ENCODE measurements at regions not wholly inside any gene's neighbourhood (a gene's known extent, or its start where the extent isn't known, plus 50 kb on each side); places are given as distances from the start of the nearest gene placed in this dataset.

DNA sequence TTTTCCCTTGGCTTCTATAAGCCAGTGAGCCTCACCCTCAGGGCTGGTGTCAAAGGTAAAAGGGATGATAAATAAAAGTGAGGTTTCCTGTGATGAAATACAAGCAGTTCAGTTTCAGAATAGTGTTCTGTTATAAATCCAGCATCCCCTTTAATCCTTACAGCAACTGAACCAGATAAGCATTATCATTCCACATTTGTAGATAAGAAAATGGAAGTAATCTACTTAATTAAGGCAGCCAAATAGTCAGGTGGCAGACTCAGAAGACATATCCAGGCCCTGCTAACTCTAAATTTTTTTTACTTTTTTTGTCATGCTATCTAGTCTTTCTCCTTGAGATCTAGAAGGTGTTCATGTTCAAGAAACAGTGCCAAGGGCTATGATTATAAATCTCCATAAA lies 99.4 kb upstream of the SOX21 start:
- no peaks in the 10 kb centered on the region for H3K9me3 ChIP-seq (ENCODE audit: control insufficient read depth, insufficient read depth, low read depth, low read length)
- DNase-seq (ENCODE audit: low read depth, low spot score), result no peak
- no peak overlapping the region for H3K27ac ChIP-seq (ENCODE audit: low read length)
- no peaks in the 10 kb centered on the region for H3K36me3 ChIP-seq (ENCODE audit: control insufficient read depth, insufficient read depth, low read length)
- in situ Hi-C loops (cut with HindIII; ENCODE audit: low pct_unique_long_range_greater_than_20kb, low sequenced_read_pairs) (no loop called here), intact Hi-C loops (cut with micrococcal nuclease; ENCODE audit: unreplicated experiment) (no loop called here)
- no TSS peak for BruUV-seq (replicated peaks)
- ChIA-PET CTCF (no interaction called here), POLR2A (no interaction called here)
- TF ChIP-seq, protein P1, sequence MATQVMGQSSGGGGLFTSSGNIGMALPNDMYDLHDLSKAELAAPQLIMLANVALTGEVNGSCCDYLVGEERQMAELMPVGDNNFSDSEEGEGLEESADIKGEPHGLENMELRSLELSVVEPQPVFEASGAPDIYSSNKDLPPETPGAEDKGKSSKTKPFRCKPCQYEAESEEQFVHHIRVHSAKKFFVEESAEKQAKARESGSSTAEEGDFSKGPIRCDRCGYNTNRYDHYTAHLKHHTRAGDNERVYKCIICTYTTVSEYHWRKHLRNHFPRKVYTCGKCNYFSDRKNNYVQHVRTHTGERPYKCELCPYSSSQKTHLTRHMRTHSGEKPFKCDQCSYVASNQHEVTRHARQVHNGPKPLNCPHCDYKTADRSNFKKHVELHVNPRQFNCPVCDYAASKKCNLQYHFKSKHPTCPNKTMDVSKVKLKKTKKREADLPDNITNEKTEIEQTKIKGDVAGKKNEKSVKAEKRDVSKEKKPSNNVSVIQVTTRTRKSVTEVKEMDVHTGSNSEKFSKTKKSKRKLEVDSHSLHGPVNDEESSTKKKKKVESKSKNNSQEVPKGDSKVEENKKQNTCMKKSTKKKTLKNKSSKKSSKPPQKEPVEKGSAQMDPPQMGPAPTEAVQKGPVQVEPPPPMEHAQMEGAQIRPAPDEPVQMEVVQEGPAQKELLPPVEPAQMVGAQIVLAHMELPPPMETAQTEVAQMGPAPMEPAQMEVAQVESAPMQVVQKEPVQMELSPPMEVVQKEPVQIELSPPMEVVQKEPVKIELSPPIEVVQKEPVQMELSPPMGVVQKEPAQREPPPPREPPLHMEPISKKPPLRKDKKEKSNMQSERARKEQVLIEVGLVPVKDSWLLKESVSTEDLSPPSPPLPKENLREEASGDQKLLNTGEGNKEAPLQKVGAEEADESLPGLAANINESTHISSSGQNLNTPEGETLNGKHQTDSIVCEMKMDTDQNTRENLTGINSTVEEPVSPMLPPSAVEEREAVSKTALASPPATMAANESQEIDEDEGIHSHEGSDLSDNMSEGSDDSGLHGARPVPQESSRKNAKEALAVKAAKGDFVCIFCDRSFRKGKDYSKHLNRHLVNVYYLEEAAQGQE (IDR thresholded peaks at IDR 0.05; ENCODE audit: insufficient read depth in 1 of 2, low read depth in 2 of 2, low read length in 1 of 2), result no peak
- TF ChIP-seq, protein P2, sequence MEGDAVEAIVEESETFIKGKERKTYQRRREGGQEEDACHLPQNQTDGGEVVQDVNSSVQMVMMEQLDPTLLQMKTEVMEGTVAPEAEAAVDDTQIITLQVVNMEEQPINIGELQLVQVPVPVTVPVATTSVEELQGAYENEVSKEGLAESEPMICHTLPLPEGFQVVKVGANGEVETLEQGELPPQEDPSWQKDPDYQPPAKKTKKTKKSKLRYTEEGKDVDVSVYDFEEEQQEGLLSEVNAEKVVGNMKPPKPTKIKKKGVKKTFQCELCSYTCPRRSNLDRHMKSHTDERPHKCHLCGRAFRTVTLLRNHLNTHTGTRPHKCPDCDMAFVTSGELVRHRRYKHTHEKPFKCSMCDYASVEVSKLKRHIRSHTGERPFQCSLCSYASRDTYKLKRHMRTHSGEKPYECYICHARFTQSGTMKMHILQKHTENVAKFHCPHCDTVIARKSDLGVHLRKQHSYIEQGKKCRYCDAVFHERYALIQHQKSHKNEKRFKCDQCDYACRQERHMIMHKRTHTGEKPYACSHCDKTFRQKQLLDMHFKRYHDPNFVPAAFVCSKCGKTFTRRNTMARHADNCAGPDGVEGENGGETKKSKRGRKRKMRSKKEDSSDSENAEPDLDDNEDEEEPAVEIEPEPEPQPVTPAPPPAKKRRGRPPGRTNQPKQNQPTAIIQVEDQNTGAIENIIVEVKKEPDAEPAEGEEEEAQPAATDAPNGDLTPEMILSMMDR (IDR thresholded peaks at IDR 0.05), result no peak
- TF ChIP-seq SIN3A (IDR thresholded peaks at IDR 0.05; ENCODE audit: borderline replicate concordance, insufficient read depth, low read depth, low read length) (no peak), TCF7L2 (IDR thresholded peaks at IDR 0.05; ENCODE audit: low read depth, low read length) (no peak), POLR2AphosphoS5 (IDR thresholded peaks at IDR 0.05; ENCODE audit: low read depth, low read length) (no peak)
- no peak overlapping the region for H3K4me3 ChIP-seq (ENCODE audit: low read depth in 2 of 2, low read length in 2 of 2)
- no peaks in the 10 kb centered on the region for H3K27me3 ChIP-seq (ENCODE audit: control insufficient read depth, insufficient read depth, low read length)
- ATAC-seq, result no peak
- H3K4me1 ChIP-seq (ENCODE audit: control insufficient read depth, insufficient read depth, low read length), result no peaks in the 10 kb centered on the region

DNA sequence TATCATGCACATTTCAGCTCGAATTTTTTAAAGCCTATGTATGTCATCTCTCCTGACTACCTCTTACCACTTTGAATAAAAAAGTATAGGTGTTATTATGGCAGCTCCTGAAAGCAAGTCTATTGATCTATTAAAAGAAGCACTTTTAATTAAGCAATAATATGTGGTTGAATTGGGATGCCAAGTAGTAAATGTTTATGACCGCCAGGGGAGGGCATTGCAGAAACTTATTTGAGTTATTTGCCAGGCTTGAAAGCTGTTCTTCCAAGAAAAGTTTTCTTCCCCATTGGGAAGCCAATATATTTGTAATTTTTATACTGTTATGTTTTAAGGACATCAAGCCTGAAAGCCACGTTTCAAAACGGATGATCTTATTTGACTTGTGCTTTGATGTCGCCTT lies 88.1 kb upstream of the SOX21 start:
- no peaks in the 10 kb centered on the region for H3K36me3 ChIP-seq (ENCODE audit: control insufficient read depth, insufficient read depth, low read length)
- ChIA-PET POLR2A (no interaction called here), CTCF (no interaction called here)
- no peak for ATAC-seq
- in situ Hi-C loops (cut with HindIII; ENCODE audit: low pct_unique_long_range_greater_than_20kb, low sequenced_read_pairs) (no loop called here), intact Hi-C loops (cut with micrococcal nuclease; ENCODE audit: unreplicated experiment) (no loop called here)
- H3K9me3 ChIP-seq (ENCODE audit: control insufficient read depth, insufficient read depth, low read depth, low read length), result no peaks in the 10 kb centered on the region
- no peak for DNase-seq (ENCODE audit: low read depth, low spot score)
- no peaks in the 10 kb centered on the region for H3K27me3 ChIP-seq (ENCODE audit: control insufficient read depth, insufficient read depth, low read length)
- no TSS peak for BruUV-seq (replicated peaks)
- no peak overlapping the region for H3K4me3 ChIP-seq (ENCODE audit: low read depth in 2 of 2, low read length in 2 of 2)
- TF ChIP-seq, protein P2 (IDR thresholded peaks at IDR 0.05), result no peak
- no peak overlapping the region for H3K27ac ChIP-seq (ENCODE audit: low read length)
- H3K4me1 ChIP-seq (ENCODE audit: control insufficient read depth, insufficient read depth, low read length), result no peaks in the 10 kb centered on the region

DNA sequence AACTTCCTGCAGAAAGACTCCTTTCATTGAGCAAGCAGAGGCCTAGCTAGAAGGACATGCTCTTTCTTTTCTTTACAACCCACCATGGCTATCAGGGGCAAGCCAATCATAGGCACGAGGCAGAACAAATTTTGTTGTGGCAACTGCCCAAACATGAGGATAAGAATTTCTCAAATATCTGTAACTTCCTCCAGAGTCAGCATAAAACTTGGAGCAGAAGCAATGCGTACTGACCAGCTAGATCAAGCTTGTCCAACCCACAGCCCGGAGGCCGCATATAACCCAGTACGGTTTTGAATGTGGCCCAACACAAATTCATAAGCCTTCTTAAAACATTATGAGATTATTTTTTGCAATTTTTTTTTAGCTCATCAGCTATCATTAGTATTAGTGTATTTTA lies 87.0 kb upstream of the SOX21 start:
- in situ Hi-C loops (cut with HindIII; ENCODE audit: low pct_unique_long_range_greater_than_20kb, low sequenced_read_pairs), result no loop called here
- Histone ChIP-seq H3K27me3 (ENCODE audit: control insufficient read depth, insufficient read depth, low read length) (no peaks in the 10 kb centered on the region), H3K36me3 (ENCODE audit: control insufficient read depth, insufficient read depth, low read length) (no peaks in the 10 kb centered on the region), H3K9me3 (ENCODE audit: control insufficient read depth, insufficient read depth, low read depth, low read length) (no peaks in the 10 kb centered on the region), H3K4me3 (ENCODE audit: low read depth in 2 of 2, low read length in 2 of 2) (no peak overlapping the region), H3K4me1 (ENCODE audit: control insufficient read depth, insufficient read depth, low read length) (no peaks in the 10 kb centered on the region), H3K27ac (ENCODE audit: low read length) (no peak overlapping the region)
- TF ChIP-seq SIN3A (IDR thresholded peaks at IDR 0.05; ENCODE audit: borderline replicate concordance, insufficient read depth, low read depth, low read length), result no peak
- TF ChIP-seq POLR2AphosphoS5 (IDR thresholded peaks at IDR 0.05; ENCODE audit: low read depth, low read length), result no peak
- TF ChIP-seq TCF7L2 (IDR thresholded peaks at IDR 0.05; ENCODE audit: low read depth, low read length), result no peak
- TF ChIP-seq, protein P1 (IDR thresholded peaks at IDR 0.05; ENCODE audit: insufficient read depth in 1 of 2, low read depth in 2 of 2, low read length in 1 of 2), result no peak
- TF ChIP-seq, protein P2 (IDR thresholded peaks at IDR 0.05), result no peak
- ATAC-seq (no peak), DNase-seq (ENCODE audit: low read depth, low spot score) (no peak)
- BruUV-seq (replicated peaks), result no TSS peak
- intact Hi-C loops (cut with micrococcal nuclease; ENCODE audit: unreplicated experiment), result no loop called here
- ChIA-PET POLR2A (no interaction called here), CTCF (interaction anchor here (0.7 kb wide), 1 partner anchor 87 kb away, joined by 3 read pairs; no protein-coding TSS in a partner anchor)

All from Panc1 (cell line).